T-helper 1 cell treated with Interleukin-12 subunit alpha and Interleukin-12 subunit beta and Interleukin-4 antibody, amounts not matched to agents 30 μg/mL and 1 μg/mL, for 36 hours (primary cell): ENCODE measurements at regions not wholly inside any gene's neighbourhood (a gene's known extent, or its start where the extent isn't known, plus 50 kb on each side); places are given as distances from the start of the nearest gene placed in this dataset.

Experiments
- H3K27ac Mint-ChIP-seq: one replicate; pipeline ENCODE4 v1.8.0; 2021; ENCODE audit warnings: mild to moderate bottlenecking, mixed read lengths
- H3K27me3 Mint-ChIP-seq: one replicate; pipeline ENCODE4 v1.8.0; 2021; ENCODE audit warnings: low read depth, mixed read lengths
- H3K36me3 Mint-ChIP-seq: one replicate; pipeline ENCODE4 v1.8.0; 2021; ENCODE audit warnings: low read depth, mixed read lengths
- H3K4me1 Mint-ChIP-seq: one replicate; pipeline ENCODE4 v1.8.0; 2021; ENCODE audit warnings: low read depth, mixed read lengths
- H3K4me3 Mint-ChIP-seq: one replicate; pipeline ENCODE4 v1.8.0; 2021; ENCODE audit warnings: mild to moderate bottlenecking, moderate library complexity, mixed read lengths
- H3K9me3 Mint-ChIP-seq: one replicate; pipeline ENCODE4 v1.8.0; 2021; ENCODE audit warnings: mixed read lengths

- Mint-ChIP-seq H3K27me3 (no peaks in the 10 kb centered on the region), H3K4me3 (no peak overlapping the region), H3K4me1 (no peaks in the 10 kb centered on the region), H3K27ac (no peak overlapping the region), H3K36me3 (no peaks in the 10 kb centered on the region), H3K9me3 (no peaks in the 10 kb centered on the region)
Measured at GRCh38 chr7:17619196-17619818, 320.9 kb downstream of the AHR start.

GRCh38 chr7:17620566-17620965 lies 319.7 kb downstream of the SNX13 start:
- no peak overlapping the region for H3K4me3 Mint-ChIP-seq
- H3K36me3 Mint-ChIP-seq = no peaks in the 10 kb centered on the region
- no peaks in the 10 kb centered on the region for H3K9me3 Mint-ChIP-seq
- H3K27me3 Mint-ChIP-seq = no peaks in the 10 kb centered on the region
- H3K4me1 Mint-ChIP-seq = no peaks in the 10 kb centered on the region
- H3K27ac Mint-ChIP-seq = no peak overlapping the region

- no peaks in the 10 kb centered on the region for H3K36me3 Mint-ChIP-seq
- no peak overlapping the region for H3K27ac Mint-ChIP-seq
- H3K27me3 Mint-ChIP-seq = no peaks in the 10 kb centered on the region
- H3K4me3 Mint-ChIP-seq = no peak overlapping the region
- H3K4me1 Mint-ChIP-seq = no peaks in the 10 kb centered on the region
- H3K9me3 Mint-ChIP-seq = no peaks in the 10 kb centered on the region
Measured at GRCh38 chr7:17622451-17622850, 317.8 kb downstream of the SNX13 start.

GRCh38 chr7:17623546-17624185 lies 316.6 kb downstream of the SNX13 start:
- Mint-ChIP-seq H3K4me1 (no peaks in the 10 kb centered on the region), H3K4me3 (no peak overlapping the region), H3K27me3 (no peaks in the 10 kb centered on the region), H3K36me3 (no peaks in the 10 kb centered on the region), H3K27ac (no peak overlapping the region), H3K9me3 (no peaks in the 10 kb centered on the region)

- Mint-ChIP-seq H3K27ac (no peak overlapping the region), H3K4me1 (no peaks in the 10 kb centered on the region), H3K4me3 (no peak overlapping the region), H3K36me3 (no peaks in the 10 kb centered on the region), H3K27me3 (no peaks in the 10 kb centered on the region), H3K9me3 (no peaks in the 10 kb centered on the region)
Measured at GRCh38 chr7:17624379-17624778, 315.9 kb downstream of the SNX13 start.

- no peaks in the 10 kb centered on the region for H3K4me1 Mint-ChIP-seq
- no peaks in the 10 kb centered on the region for H3K36me3 Mint-ChIP-seq
Measured at GRCh38 chr7:17625043-17625442, 315.3 kb downstream of the SNX13 start.

GRCh38 chr7:17626235-17626634 lies 314.1 kb downstream of the SNX13 start:
- Mint-ChIP-seq H3K27ac (no peak overlapping the region), H3K27me3 (no peaks in the 10 kb centered on the region)

More at GRCh38 chr7:17625043-17625442, 315.3 kb downstream of the SNX13 start:
- Mint-ChIP-seq H3K27ac (no peak overlapping the region), H3K27me3 (no peaks in the 10 kb centered on the region), H3K9me3 (no peaks in the 10 kb centered on the region), H3K4me3 (no peak overlapping the region)

GRCh38 chr7:17631061-17631460 lies 309.2 kb downstream of the SNX13 start:
- H3K4me3 Mint-ChIP-seq = no peak overlapping the region
- H3K9me3 Mint-ChIP-seq = no peaks in the 10 kb centered on the region
- H3K27ac Mint-ChIP-seq = no peak overlapping the region
- no peaks in the 10 kb centered on the region for H3K36me3 Mint-ChIP-seq
- H3K4me1 Mint-ChIP-seq = no peaks in the 10 kb centered on the region
- H3K27me3 Mint-ChIP-seq = no peaks in the 10 kb centered on the region

More at GRCh38 chr7:17626235-17626634, 314.1 kb downstream of the SNX13 start:
- no peaks in the 10 kb centered on the region for H3K36me3 Mint-ChIP-seq
- H3K4me1 Mint-ChIP-seq = no peaks in the 10 kb centered on the region
- H3K9me3 Mint-ChIP-seq = no peaks in the 10 kb centered on the region
- no peak overlapping the region for H3K4me3 Mint-ChIP-seq

GRCh38 chr7:17632384-17632783 lies 307.9 kb downstream of the SNX13 start:
- Mint-ChIP-seq H3K27me3 (no peaks in the 10 kb centered on the region), H3K9me3 (no peaks in the 10 kb centered on the region), H3K27ac (no peak overlapping the region), H3K36me3 (no peaks in the 10 kb centered on the region), H3K4me1 (no peaks in the 10 kb centered on the region), H3K4me3 (no peak overlapping the region)

- Mint-ChIP-seq H3K27me3 (no peaks in the 10 kb centered on the region), H3K27ac (no peak overlapping the region), H3K4me1 (no peaks in the 10 kb centered on the region), H3K36me3 (no peaks in the 10 kb centered on the region), H3K4me3 (no peak overlapping the region), H3K9me3 (no peaks in the 10 kb centered on the region)
Measured at GRCh38 chr7:17633067-17633466, 307.2 kb downstream of the SNX13 start.

- H3K27me3 Mint-ChIP-seq = peaks cover 3% of the 10 kb centered on the region
- H3K27ac Mint-ChIP-seq = no peak overlapping the region
- no peaks in the 10 kb centered on the region for H3K36me3 Mint-ChIP-seq
- H3K4me1 Mint-ChIP-seq = no peaks in the 10 kb centered on the region
- H3K9me3 Mint-ChIP-seq = peaks cover 4% of the 10 kb centered on the region
- no peak overlapping the region for H3K4me3 Mint-ChIP-seq
Measured at GRCh38 chr7:17638727-17639126, 301.6 kb downstream of the SNX13 start.

GRCh38 chr7:17640730-17641377 lies 299.4 kb downstream of the SNX13 start:
- Mint-ChIP-seq H3K27ac (no peak overlapping the region), H3K9me3 (peaks cover 4% of the 10 kb centered on the region), H3K27me3 (peaks cover 3% of the 10 kb centered on the region), H3K4me3 (no peak overlapping the region), H3K4me1 (no peaks in the 10 kb centered on the region), H3K36me3 (no peaks in the 10 kb centered on the region)

GRCh38 chr7:17645500-17645899 lies 294.8 kb downstream of the SNX13 start:
- H3K27ac Mint-ChIP-seq = no peak overlapping the region
- H3K4me1 Mint-ChIP-seq = no peaks in the 10 kb centered on the region
- H3K27me3 Mint-ChIP-seq = peaks cover 8% of the 10 kb centered on the region
- peaks cover 4% of the 10 kb centered on the region for H3K9me3 Mint-ChIP-seq
- no peak overlapping the region for H3K4me3 Mint-ChIP-seq
- no peaks in the 10 kb centered on the region for H3K36me3 Mint-ChIP-seq

GRCh38 chr7:17646253-17646956 lies 293.9 kb downstream of the SNX13 start:
- no peak overlapping the region for H3K27ac Mint-ChIP-seq
- peaks cover 8% of the 10 kb centered on the region for H3K27me3 Mint-ChIP-seq
- H3K36me3 Mint-ChIP-seq = no peaks in the 10 kb centered on the region
- H3K4me3 Mint-ChIP-seq = no peak overlapping the region
- H3K9me3 Mint-ChIP-seq = peaks cover 4% of the 10 kb centered on the region
- H3K4me1 Mint-ChIP-seq = no peaks in the 10 kb centered on the region

GRCh38 chr7:17651341-17651740 lies 289.0 kb downstream of the SNX13 start:
- Mint-ChIP-seq H3K27ac (no peak overlapping the region), H3K4me3 (no peak overlapping the region), H3K4me1 (no peaks in the 10 kb centered on the region), H3K9me3 (no peaks in the 10 kb centered on the region), H3K27me3 (peaks cover 5% of the 10 kb centered on the region), H3K36me3 (no peaks in the 10 kb centered on the region)
